RPMI8226 (cell line): ENCODE measurements at regions not wholly inside any gene's neighbourhood (a gene's known extent, or its start where the extent isn't known, plus 50 kb on each side); places are given as distances from the start of the nearest gene placed in this dataset.
"Not testable (repeated sequence)": the region's sequence is repeated elsewhere in the genome, so short reads cannot be mapped to it uniquely, and the experiment has no call there.

ENCODE experiments used
- DNase-seq: peaks from one replicate; pipeline ENCODE4 v3.0.0-alpha.2; 2015

- DNase-seq, result no peak
Measured at GRCh38 chr1:111063595-111063994, 76.3 kb downstream of the DRAM2 start.

DNA sequence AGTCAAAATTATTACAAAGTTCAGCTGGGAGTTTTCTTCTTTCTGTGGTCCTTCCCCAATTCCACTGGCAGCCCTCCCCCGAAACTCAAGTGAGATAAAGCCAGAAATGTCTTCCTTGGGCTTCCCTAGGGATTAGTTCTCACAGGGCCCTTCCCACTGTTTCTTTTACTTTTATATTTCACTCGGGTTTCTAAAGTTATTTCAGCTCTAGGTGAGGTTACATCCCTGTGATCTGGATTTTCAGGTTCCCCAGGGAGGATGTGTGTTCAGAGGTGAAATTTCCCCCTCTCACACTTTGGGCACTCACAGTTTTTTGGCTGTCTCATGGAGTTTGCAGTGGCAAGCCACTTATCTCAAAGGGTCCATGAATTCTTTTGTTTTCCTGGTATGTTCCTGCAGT is 77.3 kb downstream of the DRAM2 start:
- no peak for DNase-seq

GRCh38 chr1:111062081-111062480 is 77.8 kb downstream of the DRAM2 start:
- no peak for DNase-seq

DNA sequence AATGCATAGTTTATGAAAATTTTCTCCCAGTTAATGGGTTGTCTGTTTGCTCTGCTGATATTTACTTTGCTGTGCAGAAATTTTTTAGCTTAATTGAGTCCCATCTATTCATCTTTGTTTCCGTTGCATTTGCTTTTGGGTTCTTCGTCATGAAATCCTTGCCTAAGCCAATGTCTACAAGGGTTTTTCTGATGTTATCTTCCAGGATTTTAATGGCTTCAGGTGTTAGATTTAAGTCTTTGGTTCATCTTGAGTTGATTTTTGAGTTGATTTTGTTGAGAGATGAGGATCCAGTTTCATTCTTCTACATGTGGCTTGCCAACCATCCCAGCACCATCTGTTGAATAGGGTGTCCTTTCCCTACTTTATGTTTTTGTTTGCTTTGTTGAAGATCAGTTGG is 85.2 kb downstream of the DRAM2 start:
- no peak for DNase-seq

DNA sequence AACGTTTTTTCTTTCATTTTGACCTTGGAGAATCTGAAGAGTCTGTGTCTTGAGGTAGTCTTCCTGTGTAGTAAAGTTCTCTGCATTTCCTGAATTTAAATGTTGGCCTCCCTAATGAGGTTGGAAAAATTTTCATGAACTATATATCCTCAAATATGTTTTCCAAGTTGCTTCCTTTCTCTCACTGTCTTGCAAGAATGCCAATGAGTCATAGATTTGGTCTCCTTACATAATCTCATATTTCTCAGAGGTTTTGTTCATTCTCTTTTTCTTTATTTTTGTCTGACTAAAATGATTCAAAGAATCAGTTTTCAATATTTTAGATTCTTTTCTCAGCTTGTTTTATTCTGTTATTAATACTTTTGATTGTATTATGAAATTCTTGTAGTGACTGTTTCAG is 87.6 kb downstream of the DRAM2 start:
- no peak for DNase-seq

DNA sequence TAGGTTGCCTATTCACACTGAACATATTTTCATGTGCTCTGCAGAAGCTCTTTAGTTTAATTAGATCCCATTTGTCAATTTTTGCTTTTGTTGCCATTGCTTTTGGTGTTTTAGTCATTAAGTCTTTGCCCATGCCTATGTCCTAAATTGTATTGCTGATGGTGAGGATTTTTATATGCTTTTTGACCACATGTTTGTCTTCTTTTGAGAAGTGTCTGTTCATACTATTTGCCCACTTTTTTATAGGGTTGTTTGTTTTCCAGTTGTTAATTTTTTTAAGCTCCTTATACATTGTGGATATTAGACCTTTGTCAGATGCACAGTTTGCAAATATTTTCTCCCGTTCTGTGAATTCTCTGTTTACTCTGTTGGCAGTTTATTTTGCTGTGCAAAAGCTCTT is 84.5 kb upstream of the LRIF1 start:
- not testable (repeated sequence) for DNase-seq

GRCh38 chr1:111045033-111045722 is 81.5 kb upstream of the LRIF1 start:
- DNase-seq, result no peak

GRCh38 chr1:111032295-111032897 is 68.7 kb upstream of the LRIF1 start:
- DNase-seq, result peak; percentile 50

GRCh38 chr1:111030590-111030989 is 66.9 kb upstream of the LRIF1 start:
- peak; percentile 67 for DNase-seq

DNA sequence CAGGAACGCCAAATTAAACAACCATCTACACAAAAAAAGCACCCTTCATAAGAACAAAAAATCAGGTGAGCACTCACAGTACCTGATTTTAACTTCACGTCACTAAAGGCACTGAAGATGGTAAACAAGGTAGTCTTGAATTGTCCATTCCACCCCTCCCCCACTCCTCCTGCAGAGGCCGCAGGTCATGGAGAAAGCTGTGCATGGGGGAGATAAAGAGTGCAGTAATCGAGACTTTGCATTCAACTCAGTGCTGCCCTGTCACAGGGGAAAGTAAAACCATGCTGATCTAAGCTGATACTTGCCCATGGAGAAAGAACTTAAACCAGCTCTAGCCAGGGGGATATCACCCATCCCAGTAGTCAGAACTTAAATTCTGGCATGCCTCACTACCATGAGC is 61.4 kb upstream of the LRIF1 start:
- no peak for DNase-seq

GRCh38 chr1:111015222-111015621 is 51.5 kb upstream of the LRIF1 start:
- no peak for DNase-seq
